Kidney epithelial cell (primary cell): ENCODE measurements at regions not wholly inside any gene's neighbourhood (a gene's known extent, or its start where the extent isn't known, plus 50 kb on each side); places are given as distances from the start of the nearest gene placed in this dataset.

Source experiments
- DNase-seq: peaks from one replicate; pipeline ENCODE4 v3.0.0-alpha.2; 2010; ENCODE audit warnings: low read depth
- H3K27me3 ChIP-seq: 2 replicates; pipeline ENCODE4 v1.6.0; 2011; ENCODE audit warnings: low read length; ENCODE audit not compliant: control insufficient read depth, insufficient read depth
- H3K36me3 ChIP-seq: 2 replicates; pipeline ENCODE4 v1.5.1; 2011; ENCODE audit warnings: low read length; ENCODE audit not compliant: control insufficient read depth, insufficient read depth
- H3K4me3 ChIP-seq: 2 replicates; pipeline ENCODE4 v1.5.1; 2011; ENCODE audit warnings: low read depth, mild to moderate bottlenecking, control low read depth, low read length
- TF ChIP-seq, protein P1 (sequence below): IDR thresholded peaks from 2 replicates; pipeline ENCODE4 v1.5.1; 2011; ENCODE audit warnings: mild to moderate bottlenecking, moderate library complexity, low read length, control low read depth, inconsistent platforms; ENCODE audit not compliant: insufficient read depth, poor library complexity, severe bottlenecking

DNA sequence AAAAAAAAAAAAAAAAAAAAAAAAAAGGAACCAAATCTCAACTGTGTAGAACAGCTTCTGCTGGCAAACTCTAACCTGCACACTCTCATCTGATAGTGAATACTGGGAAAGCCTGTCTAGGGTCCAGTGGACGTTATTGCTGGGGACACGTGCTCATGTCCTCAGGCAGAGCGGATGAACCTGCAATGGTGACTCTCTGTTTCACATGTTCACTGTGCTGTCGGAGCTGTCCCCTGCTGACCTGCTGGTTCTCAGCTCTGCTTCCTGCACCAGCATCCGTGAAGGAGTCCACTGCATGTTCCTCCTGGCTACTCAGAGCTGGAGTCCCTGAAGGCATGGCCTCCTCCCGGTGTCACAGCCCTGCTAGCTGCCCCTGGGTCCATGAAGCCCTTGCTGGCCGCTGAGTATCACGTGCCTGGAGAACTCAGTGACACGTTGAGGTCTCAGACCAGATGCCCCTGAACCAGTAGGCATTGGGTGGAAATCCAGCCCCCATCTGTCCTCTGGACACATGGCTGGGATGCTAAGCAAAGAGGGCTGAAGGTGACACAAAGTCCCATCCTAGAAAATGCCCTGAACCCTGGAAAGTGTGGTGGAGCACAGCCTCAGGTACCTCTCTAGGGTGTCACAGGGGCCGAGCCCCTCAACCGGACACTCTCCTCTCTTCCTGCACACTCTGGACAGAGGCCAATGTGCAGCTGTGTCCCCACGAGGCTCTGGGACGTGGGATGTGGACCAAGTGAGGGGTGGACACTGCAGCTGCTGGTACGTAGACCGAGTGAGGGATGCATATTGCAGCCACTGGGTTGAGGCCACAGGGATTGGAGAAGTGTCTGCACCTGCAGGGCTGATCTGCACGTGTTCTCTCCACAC lies 54.9 kb upstream of the FRMD1 start:
- TF ChIP-seq, protein P1, sequence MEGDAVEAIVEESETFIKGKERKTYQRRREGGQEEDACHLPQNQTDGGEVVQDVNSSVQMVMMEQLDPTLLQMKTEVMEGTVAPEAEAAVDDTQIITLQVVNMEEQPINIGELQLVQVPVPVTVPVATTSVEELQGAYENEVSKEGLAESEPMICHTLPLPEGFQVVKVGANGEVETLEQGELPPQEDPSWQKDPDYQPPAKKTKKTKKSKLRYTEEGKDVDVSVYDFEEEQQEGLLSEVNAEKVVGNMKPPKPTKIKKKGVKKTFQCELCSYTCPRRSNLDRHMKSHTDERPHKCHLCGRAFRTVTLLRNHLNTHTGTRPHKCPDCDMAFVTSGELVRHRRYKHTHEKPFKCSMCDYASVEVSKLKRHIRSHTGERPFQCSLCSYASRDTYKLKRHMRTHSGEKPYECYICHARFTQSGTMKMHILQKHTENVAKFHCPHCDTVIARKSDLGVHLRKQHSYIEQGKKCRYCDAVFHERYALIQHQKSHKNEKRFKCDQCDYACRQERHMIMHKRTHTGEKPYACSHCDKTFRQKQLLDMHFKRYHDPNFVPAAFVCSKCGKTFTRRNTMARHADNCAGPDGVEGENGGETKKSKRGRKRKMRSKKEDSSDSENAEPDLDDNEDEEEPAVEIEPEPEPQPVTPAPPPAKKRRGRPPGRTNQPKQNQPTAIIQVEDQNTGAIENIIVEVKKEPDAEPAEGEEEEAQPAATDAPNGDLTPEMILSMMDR, result no peak
- DNase-seq, result no peak
- Histone ChIP-seq H3K4me3 (no peak overlapping the region), H3K36me3 (no peaks in the 10 kb centered on the region), H3K27me3 (peaks cover 40% of the 10 kb centered on the region)

DNA sequence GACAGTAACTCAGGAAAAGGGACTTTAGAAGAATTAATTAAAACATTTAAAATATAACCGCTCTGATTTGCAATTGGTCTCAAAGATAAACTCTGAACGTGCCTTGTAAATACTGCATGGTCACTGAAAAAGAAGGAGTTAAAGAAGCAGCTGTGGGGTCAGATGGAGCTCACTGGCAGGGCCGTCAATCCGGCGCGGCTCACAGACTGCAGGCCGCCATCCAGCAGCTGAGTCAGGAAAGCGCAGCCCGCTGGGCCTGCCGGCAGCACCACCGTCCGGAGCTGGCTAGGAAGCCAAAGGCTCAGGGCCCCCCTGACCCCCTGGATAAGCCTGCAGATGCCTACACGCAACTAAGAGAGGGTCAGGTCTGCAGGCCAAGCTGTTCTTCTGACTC lies 54.2 kb upstream of the FRMD1 start:
- no peak overlapping the region for H3K4me3 ChIP-seq
- no peaks in the 10 kb centered on the region for H3K36me3 ChIP-seq
- no peak for DNase-seq
- TF ChIP-seq, protein P1, result no peak
- peaks cover 43% of the 10 kb centered on the region for H3K27me3 ChIP-seq

DNA sequence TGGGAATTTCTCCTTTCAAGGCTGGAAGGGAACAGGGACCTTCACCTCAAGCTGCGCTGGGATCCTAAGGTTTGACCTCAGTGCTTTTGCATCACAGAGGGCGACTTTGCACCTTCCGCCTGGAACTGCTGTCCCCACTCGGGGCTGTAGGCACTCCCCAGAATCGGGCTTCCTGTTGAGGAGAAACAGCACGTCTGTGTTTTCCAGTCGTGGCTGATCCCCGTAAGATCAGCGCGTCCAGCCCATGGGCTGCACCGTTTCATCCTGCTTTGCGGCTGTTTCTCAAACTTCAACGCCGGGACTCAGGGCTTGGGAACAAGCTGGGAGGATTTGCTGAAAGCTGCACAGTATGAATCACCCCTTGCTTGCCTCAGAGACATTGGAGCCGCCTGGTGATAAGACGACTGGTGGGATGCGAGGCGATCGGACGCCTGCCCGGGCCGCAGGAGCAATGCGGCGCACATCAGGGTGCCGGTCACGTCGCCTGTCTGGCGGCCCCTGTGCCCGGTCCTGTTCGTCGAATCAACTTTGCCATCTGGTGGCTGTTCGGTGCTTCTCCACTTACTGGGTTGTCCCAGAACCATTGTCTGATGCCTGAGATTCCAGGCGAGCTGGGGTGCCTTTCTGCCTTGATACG lies 53.6 kb upstream of the FRMD1 start:
- H3K4me3 ChIP-seq, result no peak overlapping the region
- H3K27me3 ChIP-seq, result peaks cover 43% of the 10 kb centered on the region
- TF ChIP-seq, protein P1, result peak; percentile 40
- H3K36me3 ChIP-seq, result no peaks in the 10 kb centered on the region
- no peak for DNase-seq

DNA sequence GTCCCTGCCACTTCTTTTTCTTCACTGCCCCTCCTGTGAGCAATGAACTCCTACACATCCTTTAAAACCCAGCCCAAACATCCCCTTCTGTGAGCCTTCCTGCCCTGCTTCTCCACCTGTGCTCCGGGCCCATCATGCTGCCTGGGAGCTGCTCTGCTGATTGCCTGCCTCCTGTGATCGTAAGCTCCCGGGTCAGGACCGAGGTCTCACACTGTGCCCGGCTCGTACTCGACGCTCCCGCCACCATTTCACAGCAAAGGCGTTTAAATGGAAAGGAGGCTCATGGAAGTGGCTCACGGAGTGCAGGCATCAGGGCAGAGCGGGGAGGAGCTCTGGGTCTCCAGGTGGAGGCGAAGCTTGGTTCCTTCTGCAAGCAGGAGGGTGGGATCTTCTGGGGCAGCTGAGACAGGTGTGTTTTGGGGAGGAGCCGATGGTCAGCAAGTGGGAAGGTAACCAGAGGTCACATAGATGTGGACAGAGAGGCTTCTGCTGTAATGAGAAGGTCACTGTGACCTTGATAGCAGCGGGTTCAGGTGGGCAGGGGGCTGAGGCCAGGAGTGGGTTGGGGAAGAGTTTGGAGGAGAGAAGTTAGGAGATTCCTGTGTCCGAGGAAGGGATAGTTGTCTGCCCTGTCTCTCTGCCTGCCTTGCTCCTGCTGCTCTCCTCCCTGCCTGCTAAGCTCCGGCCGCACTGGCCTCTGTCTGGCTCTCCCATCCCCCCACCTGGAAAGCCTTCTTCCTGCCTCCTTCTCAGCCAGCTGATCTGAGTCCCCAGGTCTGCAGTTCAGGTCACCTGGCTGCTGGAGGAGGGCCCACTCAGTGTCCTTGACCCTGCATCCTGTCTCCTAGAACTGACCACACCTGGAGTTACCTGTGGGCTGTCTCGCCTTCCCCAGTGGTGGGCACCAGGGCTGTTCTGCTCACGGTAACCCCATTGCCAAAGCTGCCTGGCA lies 52.7 kb upstream of the FRMD1 start:
- TF ChIP-seq, protein P1, result no peak
- no peak for DNase-seq
- H3K4me3 ChIP-seq, result no peak overlapping the region
- H3K36me3 ChIP-seq, result no peaks in the 10 kb centered on the region
- peaks cover 43% of the 10 kb centered on the region for H3K27me3 ChIP-seq

DNA sequence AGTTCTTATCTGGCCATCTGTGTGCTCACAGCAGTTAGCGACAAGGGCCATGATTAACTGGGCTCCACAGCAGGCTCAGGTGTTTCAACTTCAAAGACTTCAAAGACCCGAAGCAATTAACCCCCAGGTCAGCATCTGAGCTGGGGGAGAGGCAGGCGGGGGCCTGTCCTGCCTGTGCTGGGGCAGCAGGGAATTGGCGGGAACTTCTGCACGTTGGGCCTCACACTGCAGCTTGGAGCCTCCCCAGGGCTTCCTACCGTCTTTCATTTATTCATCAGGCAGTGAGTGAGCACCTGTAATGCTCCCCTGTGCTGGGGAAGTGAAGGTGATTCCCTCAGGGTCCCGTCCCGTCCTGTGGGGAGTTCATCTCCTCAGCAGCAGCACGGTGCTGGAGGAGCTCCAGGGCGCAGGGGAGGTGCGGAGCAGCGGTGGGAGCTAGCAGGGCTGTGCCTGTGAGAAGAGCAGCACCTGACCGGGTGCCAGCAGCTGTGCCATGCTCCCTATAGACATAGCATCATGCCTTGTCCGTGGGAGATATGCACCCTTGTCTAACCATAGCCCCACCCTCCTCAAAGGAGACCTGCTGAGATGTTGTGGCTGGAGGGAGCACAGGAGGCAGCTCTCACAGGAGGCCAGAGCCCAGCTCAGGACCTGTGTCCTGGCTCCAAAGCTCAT lies 51.8 kb upstream of the FRMD1 start:
- no peaks in the 10 kb centered on the region for H3K36me3 ChIP-seq
- peaks cover 46% of the 10 kb centered on the region for H3K27me3 ChIP-seq
- TF ChIP-seq, protein P1, result no peak
- no peak for DNase-seq
- no peak overlapping the region for H3K4me3 ChIP-seq
